MM.1S (cell line): ENCODE measurements at regions not wholly inside any gene's neighbourhood (a gene's known extent, or its start where the extent isn't known, plus 50 kb on each side); places are given as distances from the start of the nearest gene placed in this dataset.

ENCODE experiments used
- DNase-seq: peaks from one replicate; pipeline ENCODE4 v3.0.0-alpha.2; 2015
- H2AFZ ChIP-seq: fragments of 300-600 bp; sonication (generic); 2 replicates; pipeline ENCODE4 v1.6.0; 2016; ENCODE audit warnings: antibody characterized with exemption, low read length
- H3F3A ChIP-seq: fragments of 300-600 bp; sonication (generic); 2 replicates; pipeline ENCODE4 v1.6.1; 2016; ENCODE audit warnings: mild to moderate bottlenecking, antibody characterized with exemption, low read length, moderate library complexity, mixed read lengths; ENCODE audit not compliant: insufficient read depth
- H3K27ac ChIP-seq: fragments of 300-600 bp; sonication (generic); 2 replicates; pipeline ENCODE4 v1.5.1; 2016; ENCODE audit warnings: mild to moderate bottlenecking, low read length
- H3K27me3 ChIP-seq: fragments of 300-600 bp; sonication (generic); replicated peaks from 2 replicates; pipeline ENCODE4 v1.6.0; 2016; ENCODE audit warnings: low read length; ENCODE audit not compliant: insufficient read depth
- H3K36me3 ChIP-seq: fragments of 300-600 bp; sonication (generic); replicated peaks from 2 replicates; pipeline ENCODE4 v1.6.1; 2016; ENCODE audit warnings: mild to moderate bottlenecking, low read length, mixed read lengths; ENCODE audit not compliant: insufficient read depth
- H3K4me1 ChIP-seq: fragments of 300-600 bp; sonication (generic); 2 replicates; pipeline ENCODE4 v1.6.1; 2016; ENCODE audit warnings: low read length, mixed read lengths
- H3K4me2 ChIP-seq: fragments of 300-600 bp; sonication (generic); 2 replicates; pipeline ENCODE4 v1.6.0; 2016; ENCODE audit warnings: low read depth, low read length
- H3K4me3 ChIP-seq: fragments of 300-600 bp; sonication (generic); 2 replicates; pipeline ENCODE4 v1.5.1; 2016; ENCODE audit warnings: low read length, mixed read lengths
- H3K79me2 ChIP-seq: fragments of 300-600 bp; sonication (generic); 2 replicates; pipeline ENCODE4 v1.6.1; 2016; ENCODE audit warnings: mixed run types, low read length, mixed read lengths
- H3K9ac ChIP-seq: fragments of 300-600 bp; sonication (generic); 2 replicates; pipeline ENCODE4 v1.6.1; 2016; ENCODE audit warnings: low read length, mixed read lengths
- H3K9me2 ChIP-seq: fragments of 300-600 bp; sonication (generic); replicated peaks from 2 replicates; pipeline ENCODE4 v1.6.1; 2016; ENCODE audit warnings: mild to moderate bottlenecking, low read length, mixed read lengths; ENCODE audit not compliant: insufficient read depth
- H3K9me3 ChIP-seq: fragments of 300-600 bp; sonication (generic); replicated peaks from 2 replicates; pipeline ENCODE4 v1.6.1; 2016; ENCODE audit warnings: mild to moderate bottlenecking, low read length, mixed read lengths; ENCODE audit not compliant: insufficient read depth
- H4K20me1 ChIP-seq: fragments of 300-600 bp; sonication (generic); 2 replicates; pipeline ENCODE4 v1.6.1; 2016; ENCODE audit warnings: mild to moderate bottlenecking, low read length, moderate library complexity, mixed read lengths; ENCODE audit not compliant: insufficient read depth
- EZH2 ChIP-seq: fragments of 300-600 bp; sonication (generic); optimal IDR thresholded peaks from 2 replicates; pipeline ENCODE3; 2017; ENCODE audit warnings: low read depth, mild to moderate bottlenecking, antibody characterized with exemption, low read length, mixed read lengths
- EZH2phosphoT487 ChIP-seq: fragments of 300-600 bp; sonication (generic); IDR thresholded peaks from 2 replicates; pipeline ENCODE4 v1.6.1; 2018; ENCODE audit warnings: antibody characterized with exemption, low read length
- TF ChIP-seq, protein P1 (sequence below): fragments of 300-600 bp; sonication (generic); IDR thresholded peaks from 2 replicates; pipeline ENCODE4 v1.5.1; 2016; ENCODE audit warnings: antibody characterized with exemption, low read length, mixed read lengths

DNA sequence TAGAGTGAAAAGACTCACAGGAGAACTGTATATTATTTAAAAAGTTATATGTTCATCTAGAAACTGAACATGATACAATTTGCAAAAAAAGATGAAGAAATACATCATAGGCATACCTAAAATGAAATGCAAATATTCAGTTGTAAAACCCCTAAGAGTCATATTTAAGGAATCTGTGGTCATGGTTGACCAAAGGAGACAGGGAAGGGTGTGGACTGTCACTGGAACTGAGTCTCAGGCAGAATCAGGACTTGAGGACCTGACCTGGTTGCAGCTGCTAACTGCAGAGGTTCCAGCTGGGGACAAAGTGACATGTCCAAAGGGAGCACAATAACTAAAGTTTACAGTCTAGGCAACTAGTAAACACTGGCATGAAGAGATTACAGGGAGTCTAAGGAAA, 211.3 kb upstream of the RAG2 start:
- no peaks in the 10 kb centered on the region for H3F3A ChIP-seq
- H3K9me2 ChIP-seq, result no peaks in the 10 kb centered on the region
- TF ChIP-seq, protein P1, sequence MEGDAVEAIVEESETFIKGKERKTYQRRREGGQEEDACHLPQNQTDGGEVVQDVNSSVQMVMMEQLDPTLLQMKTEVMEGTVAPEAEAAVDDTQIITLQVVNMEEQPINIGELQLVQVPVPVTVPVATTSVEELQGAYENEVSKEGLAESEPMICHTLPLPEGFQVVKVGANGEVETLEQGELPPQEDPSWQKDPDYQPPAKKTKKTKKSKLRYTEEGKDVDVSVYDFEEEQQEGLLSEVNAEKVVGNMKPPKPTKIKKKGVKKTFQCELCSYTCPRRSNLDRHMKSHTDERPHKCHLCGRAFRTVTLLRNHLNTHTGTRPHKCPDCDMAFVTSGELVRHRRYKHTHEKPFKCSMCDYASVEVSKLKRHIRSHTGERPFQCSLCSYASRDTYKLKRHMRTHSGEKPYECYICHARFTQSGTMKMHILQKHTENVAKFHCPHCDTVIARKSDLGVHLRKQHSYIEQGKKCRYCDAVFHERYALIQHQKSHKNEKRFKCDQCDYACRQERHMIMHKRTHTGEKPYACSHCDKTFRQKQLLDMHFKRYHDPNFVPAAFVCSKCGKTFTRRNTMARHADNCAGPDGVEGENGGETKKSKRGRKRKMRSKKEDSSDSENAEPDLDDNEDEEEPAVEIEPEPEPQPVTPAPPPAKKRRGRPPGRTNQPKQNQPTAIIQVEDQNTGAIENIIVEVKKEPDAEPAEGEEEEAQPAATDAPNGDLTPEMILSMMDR, result no peak
- no peak for TF ChIP-seq EZH2phosphoT487
- no peak for TF ChIP-seq EZH2
- H4K20me1 ChIP-seq, result no peaks in the 10 kb centered on the region
- H3K4me3 ChIP-seq, result no peak overlapping the region
- H3K9ac ChIP-seq, result no peak overlapping the region
- no peak overlapping the region for H3K4me2 ChIP-seq
- H3K79me2 ChIP-seq, result no peaks in the 10 kb centered on the region
- no peak overlapping the region for H2AFZ ChIP-seq
- H3K9me3 ChIP-seq, result no peaks in the 10 kb centered on the region
- H3K4me1 ChIP-seq, result no peaks in the 10 kb centered on the region
- DNase-seq, result no peak
- H3K27me3 ChIP-seq, result no peaks in the 10 kb centered on the region
- no peaks in the 10 kb centered on the region for H3K36me3 ChIP-seq
- H3K27ac ChIP-seq, result no peak overlapping the region

DNA sequence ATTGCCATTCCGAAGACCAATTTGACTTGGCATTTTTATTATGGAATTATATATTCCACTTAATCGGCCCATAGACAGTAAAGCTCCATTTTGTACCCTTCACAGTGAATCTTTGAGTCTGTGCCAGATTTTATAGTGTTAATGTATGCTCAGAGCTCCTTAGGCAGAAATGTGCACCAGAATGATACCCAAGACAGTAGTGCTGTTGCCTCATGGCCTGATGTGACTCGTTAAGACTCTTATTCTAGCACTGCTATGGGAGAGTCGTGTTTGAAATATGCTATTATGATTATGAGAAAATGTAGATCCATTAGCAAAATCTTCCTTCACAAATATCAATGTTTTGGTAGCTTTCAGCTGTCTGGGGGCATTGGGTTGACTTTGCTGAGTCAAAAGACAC, 209.8 kb upstream of the RAG2 start:
- Histone ChIP-seq H3F3A (no peaks in the 10 kb centered on the region), H3K4me2 (no peak overlapping the region), H3K79me2 (no peaks in the 10 kb centered on the region), H3K9me2 (no peaks in the 10 kb centered on the region), H4K20me1 (no peaks in the 10 kb centered on the region), H2AFZ (no peak overlapping the region), H3K36me3 (no peaks in the 10 kb centered on the region), H3K27me3 (no peaks in the 10 kb centered on the region), H3K9me3 (no peaks in the 10 kb centered on the region), H3K9ac (no peak overlapping the region), H3K4me3 (no peak overlapping the region), H3K4me1 (no peaks in the 10 kb centered on the region), H3K27ac (no peak overlapping the region)
- TF ChIP-seq, protein P1, result no peak
- TF ChIP-seq EZH2 (no peak), EZH2phosphoT487 (no peak)
- DNase-seq, result no peak

DNA sequence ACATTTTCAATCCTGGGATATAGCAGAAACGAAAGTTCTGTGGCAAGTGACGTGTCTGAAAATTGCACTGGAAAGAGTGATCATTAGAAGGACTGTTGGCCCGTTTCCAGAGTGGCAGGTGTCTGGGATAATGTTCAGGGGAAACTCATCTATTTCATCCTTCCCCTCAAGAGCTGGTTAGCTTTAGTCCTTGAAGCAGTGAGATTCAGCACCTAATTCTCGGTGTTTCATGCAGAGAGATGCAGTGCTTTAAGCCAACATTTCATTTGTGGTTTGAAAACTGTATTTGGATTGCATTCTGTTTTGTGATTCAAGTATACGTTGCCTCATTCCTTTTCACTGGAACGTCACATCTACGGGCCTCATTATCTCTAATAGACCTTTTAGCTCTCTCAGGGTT, 205.0 kb upstream of the RAG2 start:
- H2AFZ ChIP-seq, result no peak overlapping the region
- no peaks in the 10 kb centered on the region for H3K9me3 ChIP-seq
- no peaks in the 10 kb centered on the region for H4K20me1 ChIP-seq
- H3K36me3 ChIP-seq, result no peaks in the 10 kb centered on the region
- TF ChIP-seq EZH2 (no peak), EZH2phosphoT487 (no peak)
- TF ChIP-seq, protein P1, result no peak
- no peak overlapping the region for H3K4me3 ChIP-seq
- DNase-seq, result no peak
- no peaks in the 10 kb centered on the region for H3K27me3 ChIP-seq
- no peak overlapping the region for H3K9ac ChIP-seq
- H3K4me2 ChIP-seq, result no peak overlapping the region
- no peaks in the 10 kb centered on the region for H3F3A ChIP-seq
- H3K9me2 ChIP-seq, result no peaks in the 10 kb centered on the region
- H3K27ac ChIP-seq, result no peak overlapping the region
- H3K79me2 ChIP-seq, result no peaks in the 10 kb centered on the region
- H3K4me1 ChIP-seq, result no peaks in the 10 kb centered on the region
